HEK293 (cell line): ENCODE measurements at regions not wholly inside any gene's neighbourhood (a gene's known extent, or its start where the extent isn't known, plus 50 kb on each side); places are given as distances from the start of the nearest gene placed in this dataset.

Experiments used
- CTCF ChIA-PET: fragments of 350-600 bp; formaldehyde crosslinking; extraction: SDS; loops from one replicate; lab custom pipeline; 2021; ENCODE audit warnings: antibody characterized with exemption; lab: Yijun Ruan, JAX
- POLR2A ChIA-PET: fragments of 300-600 bp; formaldehyde crosslinking; extraction: SDS; loops from one replicate; lab custom pipeline; 2020; ENCODE audit warnings: antibody characterized with exemption, inconsistent platforms; lab: Yijun Ruan, JAX
- H3K27ac ChIP-seq: fragments of 200-500 bp; sonication (Bioruptor generic); 2 replicates; pipeline ENCODE4 v1.5.1; 2014; ENCODE audit warnings: low read depth, low read length, control low read depth, inconsistent platforms; ENCODE audit errors: extremely low read depth
- H3K36me3 ChIP-seq, 2 experiments: fragments of 200-500 bp in 1 of 2; sonication (Bioruptor generic) in 1 of 2; 1 replicate in 1 of 2; 2 replicates in 1 of 2; pipeline ENCODE4 v1.5.1; 2014 to 2017; ENCODE audit warnings: inconsistent platforms in 2 of 2, low read length in 2 of 2; ENCODE audit not compliant: control insufficient read depth in 2 of 2, insufficient read depth in 1 of 2
- H3K4me1 ChIP-seq: fragments of 200-500 bp; sonication (Bioruptor generic); 2 replicates; pipeline ENCODE4 v1.5.1; 2014; ENCODE audit warnings: mild to moderate bottlenecking, low read length, inconsistent platforms; ENCODE audit not compliant: control insufficient read depth, insufficient read depth
- H3K4me3 ChIP-seq: 2 replicates; pipeline ENCODE4 v1.5.1; 2011; ENCODE audit warnings: low read depth, mild to moderate bottlenecking, control low read depth, low read length, moderate library complexity
- H3K9me3 ChIP-seq: fragments of 200-500 bp; sonication (Bioruptor generic); 2 replicates; pipeline ENCODE4 v1.5.1; 2014; ENCODE audit warnings: low read depth, low read length, inconsistent platforms; ENCODE audit not compliant: control insufficient read depth, insufficient read depth
- GFI1B ChIP-seq: fragments of 450-650 bp; formaldehyde crosslinking; IDR thresholded peaks from 2 replicates; pipeline ENCODE4 v1.5.1; 2016; ENCODE audit warnings: missing biosample characterization, missing genetic modification characterization
- GLI2 ChIP-seq: fragments of 450-650 bp; formaldehyde crosslinking; IDR thresholded peaks from 2 replicates; pipeline ENCODE4; 2017; ENCODE audit warnings: missing biosample characterization, missing genetic modification characterization, low read depth, borderline replicate concordance
- IKZF3 ChIP-seq: fragments of 450-650 bp; IDR thresholded peaks from 2 replicates; pipeline ENCODE4 v1.5.0; 2018; ENCODE audit warnings: missing biosample characterization, mild to moderate bottlenecking, missing genetic modification characterization, moderate library complexity
- KLF10 ChIP-seq: fragments of 450-650 bp; IDR thresholded peaks from 2 replicates; pipeline ENCODE4 v1.5.1; 2018; ENCODE audit warnings: missing biosample characterization, mild to moderate bottlenecking, missing genetic modification characterization
- KLF8 ChIP-seq: fragments of 450-650 bp; formaldehyde crosslinking; IDR thresholded peaks from 2 replicates; pipeline ENCODE4 v1.5.1; 2016; ENCODE audit warnings: missing biosample characterization, missing genetic modification characterization
- MYNN ChIP-seq: fragments of 450-650 bp; formaldehyde crosslinking; IDR thresholded peaks from 2 replicates; pipeline ENCODE4 v1.5.1; 2016; ENCODE audit warnings: missing biosample characterization, missing genetic modification characterization, borderline replicate concordance
- SETDB1 ChIP-seq: IDR thresholded peaks from one replicate; pipeline ENCODE4 v1.6.1; 2017; ENCODE audit warnings: mild to moderate bottlenecking, low read length, moderate library complexity, mixed read lengths; ENCODE audit not compliant: insufficient read length
- WT1 ChIP-seq: fragments of 450-650 bp; formaldehyde crosslinking; IDR thresholded peaks from 2 replicates; pipeline ENCODE4 v1.5.1; 2016; ENCODE audit warnings: missing biosample characterization, missing genetic modification characterization
- ZBTB1 ChIP-seq: fragments of 450-650 bp; formaldehyde crosslinking; IDR thresholded peaks from 2 replicates; pipeline ENCODE4 v1.5.1; 2016; ENCODE audit warnings: missing biosample characterization, missing genetic modification characterization
- ZBTB17 ChIP-seq: fragments of 450-650 bp; formaldehyde crosslinking; IDR thresholded peaks from 2 replicates; pipeline ENCODE4 v1.5.1; 2016; ENCODE audit warnings: missing biosample characterization, missing genetic modification characterization
- ZBTB7A ChIP-seq: fragments of 450-650 bp; formaldehyde crosslinking; IDR thresholded peaks from 2 replicates; pipeline ENCODE4 v1.5.1; 2016; ENCODE audit warnings: low read depth, missing biosample characterization, missing genetic modification characterization
- ZNF214 ChIP-seq: fragments of 450-650 bp; formaldehyde crosslinking; IDR thresholded peaks from 2 replicates; pipeline ENCODE4 v1.5.1; 2017; ENCODE audit warnings: missing biosample characterization, mild to moderate bottlenecking, missing genetic modification characterization, borderline replicate concordance
- ZNF416 ChIP-seq: fragments of 450-650 bp; formaldehyde crosslinking; IDR thresholded peaks from 2 replicates; pipeline ENCODE4 v1.5.1; 2016; ENCODE audit warnings: missing biosample characterization, missing genetic modification characterization
- ZNF423 ChIP-seq: fragments of 450-650 bp; formaldehyde crosslinking; IDR thresholded peaks from 2 replicates; pipeline ENCODE4 v1.5.1; 2016; ENCODE audit warnings: missing biosample characterization, missing genetic modification characterization
- ZNF473 ChIP-seq: fragments of 450-650 bp; formaldehyde crosslinking; IDR thresholded peaks from 2 replicates; pipeline ENCODE4 v1.5.1; 2017; ENCODE audit warnings: missing biosample characterization, missing genetic modification characterization
- ZNF48 ChIP-seq: fragments of 450-650 bp; formaldehyde crosslinking; IDR thresholded peaks from 2 replicates; pipeline ENCODE4 v1.5.1; 2016; ENCODE audit warnings: missing biosample characterization, missing genetic modification characterization
- ZNF501 ChIP-seq: fragments of 450-650 bp; formaldehyde crosslinking; IDR thresholded peaks from 2 replicates; pipeline ENCODE4 v1.5.1; 2016; ENCODE audit warnings: missing biosample characterization, missing genetic modification characterization
- ZNF585B ChIP-seq: fragments of 450-650 bp; formaldehyde crosslinking; IDR thresholded peaks from 2 replicates; pipeline ENCODE4 v1.5.1; 2016; ENCODE audit warnings: missing biosample characterization, missing genetic modification characterization
- ZNF600 ChIP-seq: fragments of 450-650 bp; formaldehyde crosslinking; IDR thresholded peaks from 2 replicates; pipeline ENCODE4 v1.5.1; 2016; ENCODE audit warnings: missing biosample characterization, missing genetic modification characterization
- ZNF623 ChIP-seq: fragments of 450-650 bp; formaldehyde crosslinking; IDR thresholded peaks from 2 replicates; pipeline ENCODE4 v1.5.1; 2016; ENCODE audit warnings: missing biosample characterization, missing genetic modification characterization
- ZNF624 ChIP-seq: fragments of 450-650 bp; formaldehyde crosslinking; IDR thresholded peaks from 2 replicates; pipeline ENCODE4 v1.5.1; 2017; ENCODE audit warnings: missing biosample characterization, missing genetic modification characterization
- ZNF654 ChIP-seq: fragments of 450-650 bp; formaldehyde crosslinking; IDR thresholded peaks from 2 replicates; pipeline ENCODE4 v1.5.1; 2016; ENCODE audit warnings: low read depth, missing biosample characterization, missing genetic modification characterization
- ZNF830 ChIP-seq: fragments of 450-650 bp; IDR thresholded peaks from 2 replicates; pipeline ENCODE4 v1.5.0; 2018; ENCODE audit warnings: missing biosample characterization, missing genetic modification characterization, low read depth, mild to moderate bottlenecking, moderate library complexity
- ZSCAN30 ChIP-seq: fragments of 450-650 bp; IDR thresholded peaks from 2 replicates; pipeline ENCODE4 v1.5.1; 2018; ENCODE audit warnings: missing biosample characterization, mild to moderate bottlenecking, missing genetic modification characterization, moderate library complexity
- TF ChIP-seq, protein P1 (sequence below): fragments of 450-650 bp; formaldehyde crosslinking; IDR thresholded peaks from 2 replicates; pipeline ENCODE4 v1.5.1; 2017; ENCODE audit warnings: missing biosample characterization, mild to moderate bottlenecking, missing genetic modification characterization, moderate library complexity
- TF ChIP-seq, protein P2 (sequence below): fragments of 450-650 bp; formaldehyde crosslinking; IDR thresholded peaks from 2 replicates; pipeline ENCODE4 v1.5.1; 2016; ENCODE audit warnings: missing biosample characterization, missing genetic modification characterization
- TF ChIP-seq, protein P3 (sequence below): fragments of 450-650 bp; formaldehyde crosslinking; IDR thresholded peaks from 2 replicates; pipeline ENCODE4 v1.5.1; 2017; ENCODE audit warnings: missing biosample characterization, missing genetic modification characterization

GRCh38 chr12:58277231-58277630 is 335.9 kb downstream of the ATP23 start:
- POLR2A ChIA-PET: no interaction called here
- no peaks in the 10 kb centered on the region; the same call in 1 of the 2 replicates for H3K9me3 ChIP-seq
- CTCF ChIA-PET: interaction anchor here (0.6 kb wide), 3 partner anchors 30 to 756 kb away, joined by 3 to 5 read pairs (median 3); no protein-coding TSS in a partner anchor
- peak; percentile 74 for TF ChIP-seq SETDB1
- no peak for TF ChIP-seq ZBTB17 (tag by site-specific recombination)
- peak; percentile 94 for TF ChIP-seq ZNF585B
- TF ChIP-seq ZNF830 (tag by site-specific recombination): no peak
- TF ChIP-seq, all 188 proteins: peak for 2
- Histone ChIP-seq H3K36me3 (no peaks in the 10 kb centered on the region), H3K4me3 (no peak overlapping the region), H3K4me1 (no peaks in the 10 kb centered on the region), H3K27ac (no peak overlapping the region)

- Histone ChIP-seq H3K4me3 (no peak overlapping the region), H3K4me1 (no peaks in the 10 kb centered on the region), H3K9me3 (no peaks in the 10 kb centered on the region), H3K27ac (no peak overlapping the region), H3K36me3 (no peaks in the 10 kb centered on the region)
- TF ChIP-seq MYNN (tag by site-specific recombination) (no peak), ZNF473 (tag by site-specific recombination) (no peak), ZNF416 (tag by site-specific recombination) (no peak), IKZF3 (tag by site-specific recombination) (no peak), ZSCAN30 (tag by site-specific recombination) (no peak), KLF10 (tag by site-specific recombination) (no peak), ZNF654 (no peak), WT1 (no peak), GFI1B (tag by site-specific recombination) (no peak), ZBTB7A (no peak), ZNF423 (tag by site-specific recombination) (no peak), KLF8 (tag by site-specific recombination) (no peak), ZBTB1 (no peak), GLI2 (no peak)
- TF ChIP-seq, protein P1, sequence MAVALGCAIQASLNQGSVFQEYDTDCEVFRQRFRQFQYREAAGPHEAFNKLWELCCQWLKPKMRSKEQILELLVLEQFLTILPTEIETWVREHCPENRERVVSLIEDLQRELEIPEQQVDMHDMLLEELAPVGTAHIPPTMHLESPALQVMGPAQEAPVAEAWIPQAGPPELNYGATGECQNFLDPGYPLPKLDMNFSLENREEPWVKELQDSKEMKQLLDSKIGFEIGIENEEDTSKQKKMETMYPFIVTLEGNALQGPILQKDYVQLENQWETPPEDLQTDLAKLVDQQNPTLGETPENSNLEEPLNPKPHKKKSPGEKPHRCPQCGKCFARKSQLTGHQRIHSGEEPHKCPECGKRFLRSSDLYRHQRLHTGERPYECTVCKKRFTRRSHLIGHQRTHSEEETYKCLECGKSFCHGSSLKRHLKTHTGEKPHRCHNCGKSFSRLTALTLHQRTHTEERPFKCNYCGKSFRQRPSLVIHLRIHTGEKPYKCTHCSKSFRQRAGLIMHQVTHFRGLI (tag by site-specific recombination): no peak
- TF ChIP-seq, protein P2, sequence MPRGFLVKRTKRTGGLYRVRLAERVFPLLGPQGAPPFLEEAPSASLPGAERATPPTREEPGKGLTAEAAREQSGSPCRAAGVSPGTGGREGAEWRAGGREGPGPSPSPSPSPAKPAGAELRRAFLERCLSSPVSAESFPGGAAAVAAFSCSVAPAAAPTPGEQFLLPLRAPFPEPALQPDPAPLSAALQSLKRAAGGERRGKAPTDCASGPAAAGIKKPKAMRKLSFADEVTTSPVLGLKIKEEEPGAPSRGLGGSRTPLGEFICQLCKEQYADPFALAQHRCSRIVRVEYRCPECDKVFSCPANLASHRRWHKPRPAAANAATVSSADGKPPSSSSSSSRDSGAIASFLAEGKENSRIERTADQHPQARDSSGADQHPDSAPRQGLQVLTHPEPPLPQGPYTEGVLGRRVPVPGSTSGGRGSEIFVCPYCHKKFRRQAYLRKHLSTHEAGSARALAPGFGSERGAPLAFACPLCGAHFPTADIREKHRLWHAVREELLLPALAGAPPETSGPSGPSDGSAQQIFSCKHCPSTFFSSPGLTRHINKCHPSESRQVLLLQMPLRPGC (tag by site-specific recombination): no peak
- CTCF ChIA-PET: no interaction called here
- POLR2A ChIA-PET: no interaction called here
Measured at GRCh38 chr12:58283553-58283952, 342.2 kb downstream of the ATP23 start.

DNA sequence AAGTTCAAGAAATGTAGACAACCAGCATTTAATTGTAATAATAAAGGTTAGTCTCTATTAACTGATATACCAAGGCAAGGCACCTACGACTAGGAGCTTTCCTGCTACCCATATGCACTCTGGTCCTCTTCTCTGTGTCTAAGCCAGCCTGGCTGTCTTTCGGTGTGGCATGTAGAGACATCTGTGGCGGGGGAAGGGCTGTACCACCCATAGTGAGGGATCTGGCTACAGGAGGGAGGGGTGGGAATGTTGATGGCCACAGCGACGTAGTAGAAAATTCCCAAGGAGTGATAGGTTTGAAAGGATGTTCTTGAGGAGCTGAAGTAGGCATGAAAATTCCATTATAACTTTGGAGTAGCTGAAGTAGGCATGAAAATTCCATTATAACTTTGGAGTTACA is 344.2 kb downstream of the ATP23 start:
- Histone ChIP-seq H3K27ac (no peak overlapping the region), H3K4me3 (no peak overlapping the region), H3K4me1 (no peaks in the 10 kb centered on the region), H3K36me3 (no peaks in the 10 kb centered on the region), H3K9me3 (no peaks in the 10 kb centered on the region)
- ChIA-PET CTCF (no interaction called here), POLR2A (no interaction called here)
- TF ChIP-seq ZNF214 (tag by site-specific recombination) (no peak), ZNF623 (tag by site-specific recombination) (no peak), ZNF48 (tag by site-specific recombination) (no peak), ZNF600 (tag by site-specific recombination) (no peak), ZNF501 (tag by site-specific recombination) (no peak), ZNF585B (no peak), ZNF624 (no peak)
- TF ChIP-seq, protein P3, sequence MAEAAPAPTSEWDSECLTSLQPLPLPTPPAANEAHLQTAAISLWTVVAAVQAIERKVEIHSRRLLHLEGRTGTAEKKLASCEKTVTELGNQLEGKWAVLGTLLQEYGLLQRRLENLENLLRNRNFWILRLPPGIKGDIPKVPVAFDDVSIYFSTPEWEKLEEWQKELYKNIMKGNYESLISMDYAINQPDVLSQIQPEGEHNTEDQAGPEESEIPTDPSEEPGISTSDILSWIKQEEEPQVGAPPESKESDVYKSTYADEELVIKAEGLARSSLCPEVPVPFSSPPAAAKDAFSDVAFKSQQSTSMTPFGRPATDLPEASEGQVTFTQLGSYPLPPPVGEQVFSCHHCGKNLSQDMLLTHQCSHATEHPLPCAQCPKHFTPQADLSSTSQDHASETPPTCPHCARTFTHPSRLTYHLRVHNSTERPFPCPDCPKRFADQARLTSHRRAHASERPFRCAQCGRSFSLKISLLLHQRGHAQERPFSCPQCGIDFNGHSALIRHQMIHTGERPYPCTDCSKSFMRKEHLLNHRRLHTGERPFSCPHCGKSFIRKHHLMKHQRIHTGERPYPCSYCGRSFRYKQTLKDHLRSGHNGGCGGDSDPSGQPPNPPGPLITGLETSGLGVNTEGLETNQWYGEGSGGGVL (tag by site-specific recombination): no peak
